Stimulated activated CD8-positive, alpha-beta memory T cell treated with anti-CD3 and anti-CD28 coated beads, Interleukin-7, amount 100 ng/mL, for 4 hours (primary cell): ENCODE measurements at regions not wholly inside any gene's neighbourhood (a gene's known extent, or its start where the extent isn't known, plus 50 kb on each side); places are given as distances from the start of the nearest gene placed in this dataset.

Experiments
- DNase-seq, 2 donors: peaks; one replicate each; pipeline ENCODE4 v3.0.0-alpha.2; 2020; ENCODE audit warnings: low read depth in 2 of 2

DNA sequence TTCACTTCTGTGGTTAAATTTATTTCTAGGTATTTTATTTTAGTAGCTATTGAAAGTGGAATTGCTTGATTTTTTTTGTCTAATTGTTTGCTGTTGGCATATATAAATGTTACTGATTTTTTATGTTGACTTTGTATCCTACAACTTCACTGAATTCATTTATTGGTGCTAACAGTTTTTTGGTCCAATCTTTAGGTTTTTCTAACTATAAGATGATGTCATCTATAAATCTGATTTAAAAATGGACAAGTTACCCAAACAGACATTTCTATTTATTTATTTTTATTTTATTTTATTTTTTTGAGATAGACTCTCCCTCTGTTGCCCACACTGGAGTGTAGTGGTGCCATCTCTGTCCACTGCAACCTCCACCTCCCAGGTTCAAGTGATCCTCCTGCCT, 162.3 kb downstream of the COX7C start:
- DNase-seq, result no peak

DNA sequence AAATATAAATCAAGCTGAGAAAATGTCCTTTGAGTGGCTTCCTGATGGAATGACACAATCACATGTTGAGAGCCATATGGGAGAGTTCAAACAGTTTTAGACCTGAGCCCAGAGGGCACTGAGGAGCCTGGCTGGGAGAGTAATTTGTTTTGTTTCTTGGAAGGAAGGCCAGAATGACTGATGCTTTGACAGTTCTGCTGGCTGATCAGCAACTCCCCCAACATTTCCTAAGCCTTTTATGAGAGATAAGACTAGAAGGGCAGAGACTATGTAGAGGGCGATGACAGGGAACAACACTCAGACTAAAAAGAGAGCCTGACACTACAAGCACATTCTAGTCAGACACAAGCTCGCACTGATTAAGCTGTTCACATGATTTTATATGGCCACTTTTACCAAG, 169.2 kb downstream of the COX7C start:
- DNase-seq, result no peak

DNA sequence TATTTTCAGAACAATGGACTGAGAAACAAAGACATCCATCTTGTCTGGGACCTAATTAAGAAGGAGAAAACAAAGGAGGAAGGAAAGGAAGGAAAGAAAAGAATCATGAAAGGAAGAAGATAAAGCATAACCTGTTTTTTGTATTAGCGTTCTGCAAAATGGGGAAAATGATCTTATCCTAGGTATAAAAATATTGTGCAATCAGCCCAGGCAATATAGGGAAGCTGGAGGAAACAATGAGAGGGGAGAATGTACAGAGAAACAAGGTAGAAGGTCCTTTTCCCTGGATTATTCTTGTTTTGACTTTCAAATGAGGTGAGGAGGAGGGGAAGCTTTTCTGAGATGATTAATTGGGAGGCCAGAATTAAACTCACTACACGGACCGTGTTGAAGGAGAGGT, 177.9 kb downstream of the COX7C start:
- DNase-seq, result no peak

DNA sequence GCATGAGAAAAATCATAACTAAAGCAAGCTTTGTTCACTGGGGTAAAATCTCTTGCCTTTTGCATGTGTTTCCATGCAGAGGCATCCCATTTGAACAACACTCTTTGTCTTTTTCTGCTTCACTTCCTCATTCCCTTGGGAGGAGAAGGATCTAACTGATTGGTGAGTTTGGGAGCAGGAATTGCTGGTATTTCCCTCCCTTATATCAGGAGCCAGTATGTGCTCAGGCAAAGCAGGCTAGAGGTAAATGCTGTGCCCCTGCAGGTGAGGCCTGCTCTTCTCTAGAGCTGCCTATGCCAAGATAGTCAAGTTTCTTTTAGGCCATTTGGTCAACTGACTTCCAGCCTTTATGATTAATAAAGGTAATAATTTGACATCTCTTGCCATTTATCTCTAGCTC, 179.9 kb downstream of the COX7C start:
- no peak for DNase-seq

DNA sequence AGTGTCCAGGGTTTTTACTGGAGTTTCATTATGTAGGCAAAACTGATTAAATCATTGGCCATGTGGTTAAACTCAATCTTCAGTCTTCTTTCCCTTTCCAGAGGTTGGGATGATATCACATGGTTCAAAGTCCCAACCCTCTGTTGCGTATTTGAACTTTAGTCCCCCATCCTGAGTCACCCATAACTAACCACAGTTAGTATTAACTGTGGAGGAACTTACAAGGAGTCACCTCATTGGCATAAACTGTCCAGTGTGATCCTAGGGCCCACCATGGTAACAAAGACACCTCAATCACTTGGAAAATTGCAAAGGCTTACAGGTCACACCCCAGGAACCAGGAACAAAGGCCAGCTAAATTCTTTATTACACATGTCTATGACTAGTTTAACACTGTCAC, 188.5 kb downstream of the COX7C start:
- DNase-seq, result no peak

DNA sequence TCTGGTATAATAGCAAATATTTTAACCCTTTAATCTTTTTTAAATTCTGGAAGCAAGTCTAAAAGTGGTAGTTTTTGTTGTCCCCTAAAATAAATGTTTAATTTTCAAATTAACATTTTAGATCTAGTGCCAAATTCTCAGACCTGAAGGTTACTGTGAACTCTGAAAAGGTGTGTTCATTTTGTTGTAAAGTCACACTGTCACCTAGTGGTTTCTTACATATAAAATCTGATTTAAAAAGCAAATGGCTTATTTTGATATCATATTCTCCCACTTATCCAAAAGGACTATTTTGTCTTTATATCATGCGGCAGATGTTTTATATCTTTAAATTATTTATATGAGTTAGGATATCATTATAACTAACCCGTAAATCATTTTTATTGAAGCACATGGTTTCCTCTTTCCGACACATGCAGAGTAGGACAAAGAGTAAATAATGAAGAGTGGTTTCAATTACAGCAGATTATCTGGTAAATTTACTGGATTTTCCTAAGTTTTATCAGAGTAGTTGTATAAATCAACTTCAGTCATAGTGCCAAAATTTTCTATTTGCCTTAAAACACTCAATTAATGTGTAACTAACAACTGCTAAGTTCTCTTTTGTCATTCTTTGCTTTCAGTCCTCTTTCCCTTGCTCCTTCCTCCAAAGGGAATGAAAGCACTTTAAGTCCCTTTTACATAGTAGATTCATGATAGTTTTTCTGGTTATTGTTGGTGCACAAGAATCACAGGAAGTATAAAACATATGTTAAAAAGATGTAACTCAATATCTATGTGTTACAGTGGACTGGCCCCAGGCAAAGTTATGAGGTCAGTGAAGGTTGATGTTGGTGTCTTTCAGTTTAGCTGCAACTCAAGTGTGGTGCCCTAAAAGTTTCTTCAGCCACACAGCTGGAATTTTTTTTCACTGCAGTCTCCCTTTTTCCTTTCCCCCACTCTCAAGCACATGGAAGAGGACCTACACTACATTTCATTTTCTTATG, 189.6 kb downstream of the COX7C start:
- no peak for DNase-seq

DNA sequence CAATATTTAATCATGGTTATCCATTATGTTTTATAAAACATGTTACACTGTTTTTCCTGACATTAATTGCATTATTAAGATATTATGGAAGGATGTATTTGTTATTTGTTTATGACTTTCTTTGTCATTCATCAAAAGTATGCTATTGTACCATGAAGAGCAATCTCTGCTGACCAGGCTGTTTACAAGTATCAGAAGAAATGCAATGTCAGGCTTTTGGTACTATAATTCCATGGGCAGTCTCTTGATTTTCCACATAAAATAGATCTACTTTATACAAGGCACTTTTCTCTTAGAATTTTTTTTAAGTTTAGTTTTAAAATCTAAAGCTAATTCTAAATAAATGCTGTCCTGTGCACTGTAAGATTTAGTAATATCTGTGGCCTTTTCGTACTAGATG, 196.6 kb downstream of the COX7C start:
- no peak for DNase-seq

DNA sequence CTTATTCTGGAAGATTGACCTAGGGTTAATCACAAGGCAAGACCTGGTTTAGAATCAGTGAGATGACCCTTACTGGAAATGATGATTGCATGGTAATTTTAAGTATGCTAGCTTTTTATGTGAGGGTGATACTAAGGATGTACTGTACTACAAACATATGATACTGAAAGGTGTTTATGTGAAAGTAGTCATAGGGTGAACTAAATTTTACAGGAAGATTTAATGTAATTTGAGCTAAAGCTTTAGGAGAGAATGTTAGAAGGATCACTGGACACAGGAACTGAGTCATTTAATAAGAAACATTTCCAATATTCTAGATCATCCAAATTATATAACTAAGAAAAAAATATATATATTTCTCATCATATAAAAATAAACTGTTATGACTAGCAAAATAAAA, 197.2 kb downstream of the COX7C start:
- DNase-seq, result no peak

DNA sequence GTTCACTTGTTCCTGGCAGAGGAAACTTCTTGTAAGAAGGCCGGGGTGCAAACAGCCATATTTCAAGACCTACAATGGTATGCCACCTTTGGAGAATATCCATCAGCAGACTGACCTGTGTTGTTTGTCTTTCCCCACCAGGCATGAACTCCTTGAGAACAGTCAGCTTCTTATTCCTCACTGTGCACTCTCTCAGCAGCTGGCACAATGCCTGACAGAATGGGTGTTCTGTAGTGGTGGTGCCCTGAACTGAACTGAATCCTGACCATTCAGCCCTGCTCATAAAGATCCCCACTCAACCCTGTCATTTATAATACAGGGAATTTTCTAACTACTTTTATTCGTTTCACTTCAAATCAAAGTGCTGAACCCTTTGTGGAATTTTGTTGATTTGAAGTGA, 206.9 kb downstream of the COX7C start:
- no peak for DNase-seq

DNA sequence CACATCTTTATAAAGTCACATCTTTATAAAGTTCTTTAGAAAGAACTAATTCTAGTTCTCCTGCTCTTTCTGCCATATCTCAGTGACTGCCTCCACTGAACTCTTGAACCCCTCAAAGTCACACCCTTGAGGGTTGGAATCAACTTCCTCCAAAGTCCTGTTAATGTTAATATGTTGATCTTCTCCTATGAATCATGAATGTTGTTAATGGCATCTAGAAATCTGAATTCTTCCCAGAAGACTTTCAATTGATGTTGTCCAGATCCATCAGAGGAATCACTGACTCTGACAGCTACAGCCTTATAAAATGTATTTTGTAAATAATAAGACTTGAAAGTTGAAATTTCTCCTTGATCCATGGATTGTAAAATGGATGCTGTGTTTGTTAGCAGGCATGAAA, 213.4 kb downstream of the COX7C start:
- DNase-seq, result no peak

DNA sequence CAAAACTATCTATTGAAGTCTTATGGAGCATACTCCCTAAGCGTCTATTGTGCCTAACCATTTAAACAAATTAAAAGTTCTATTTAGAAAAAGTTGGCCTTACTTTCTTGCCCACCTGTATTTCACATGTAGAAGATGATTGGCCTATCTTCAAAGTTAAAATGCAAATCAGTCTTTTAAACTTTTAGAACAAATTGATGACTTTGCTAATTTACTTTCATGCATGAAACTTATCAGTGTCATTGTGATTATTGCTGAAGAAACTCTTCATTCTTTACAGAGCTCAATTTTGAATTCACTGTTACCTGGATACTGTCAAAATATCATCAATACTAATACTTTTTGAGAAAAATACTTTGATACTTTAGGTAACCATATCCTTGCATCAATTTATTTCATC, 216.1 kb downstream of the COX7C start:
- DNase-seq, result no peak

DNA sequence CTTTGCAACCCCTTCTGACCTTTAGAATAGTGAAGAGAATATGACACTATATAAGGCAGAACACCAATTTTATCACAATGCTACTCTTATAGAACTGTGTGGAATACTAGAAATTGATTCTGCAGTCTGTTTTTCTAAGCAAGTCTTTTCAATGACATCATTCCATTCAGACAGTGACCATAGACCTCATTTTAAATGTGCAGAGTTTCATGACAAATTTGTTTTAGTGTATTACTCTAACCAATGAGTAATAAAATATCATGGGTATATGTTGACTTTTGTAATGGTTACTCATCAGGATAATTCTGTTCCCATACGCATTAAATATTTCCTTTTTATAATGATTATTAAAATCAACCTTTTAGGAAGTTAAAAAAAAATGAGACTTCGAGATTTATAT, 219.9 kb downstream of the COX7C start:
- DNase-seq, result no peak

DNA sequence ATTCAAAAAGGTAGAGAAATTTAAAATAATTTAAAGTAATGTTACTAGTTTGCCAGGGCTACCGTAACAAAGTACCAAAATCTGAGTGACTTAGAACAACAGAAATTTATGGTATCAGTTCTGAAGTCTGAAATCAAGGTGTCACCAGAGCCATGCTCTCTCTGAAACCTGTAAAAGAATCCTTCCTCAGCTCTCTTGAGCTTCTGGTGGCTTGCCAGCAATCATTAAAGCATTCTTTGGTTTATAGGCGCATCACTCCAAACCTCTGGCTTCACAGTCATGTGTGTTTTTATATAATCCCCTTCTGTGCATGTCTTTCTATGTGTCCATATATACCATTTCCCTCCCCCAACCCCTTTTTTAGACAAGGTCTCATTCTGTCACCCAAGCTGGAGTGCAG, 220.3 kb downstream of the COX7C start:
- no peak for DNase-seq

DNA sequence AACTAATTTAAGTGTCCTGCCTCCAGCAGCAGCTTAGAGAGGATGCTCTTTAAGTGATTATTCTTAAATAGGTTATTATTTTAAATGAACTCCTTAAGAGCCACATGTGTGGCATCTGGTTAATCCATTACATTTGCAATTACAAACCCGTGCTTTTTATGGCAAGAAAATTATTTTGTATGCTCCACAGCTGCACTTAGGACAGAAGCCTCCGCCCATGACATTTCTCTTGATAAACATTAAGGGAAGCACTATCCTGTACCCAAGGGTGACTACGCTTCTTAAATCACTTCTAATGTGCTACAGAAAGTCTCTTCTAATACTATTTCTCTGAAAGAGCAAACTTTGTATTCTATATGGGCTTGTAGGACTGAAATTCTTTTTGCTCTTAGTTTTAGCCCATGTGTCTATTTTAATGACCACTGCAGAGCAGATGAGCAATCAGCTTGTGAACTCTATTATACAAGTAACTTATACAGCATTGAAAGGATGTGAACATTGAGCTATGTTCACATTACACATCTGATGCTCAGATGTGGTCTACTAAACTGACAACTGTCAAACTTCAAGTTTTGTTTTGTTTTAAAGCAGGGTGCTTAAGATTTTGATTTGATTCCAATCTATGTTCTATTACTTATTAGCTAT, 223.4 kb downstream of the COX7C start:
- no peak for DNase-seq

DNA sequence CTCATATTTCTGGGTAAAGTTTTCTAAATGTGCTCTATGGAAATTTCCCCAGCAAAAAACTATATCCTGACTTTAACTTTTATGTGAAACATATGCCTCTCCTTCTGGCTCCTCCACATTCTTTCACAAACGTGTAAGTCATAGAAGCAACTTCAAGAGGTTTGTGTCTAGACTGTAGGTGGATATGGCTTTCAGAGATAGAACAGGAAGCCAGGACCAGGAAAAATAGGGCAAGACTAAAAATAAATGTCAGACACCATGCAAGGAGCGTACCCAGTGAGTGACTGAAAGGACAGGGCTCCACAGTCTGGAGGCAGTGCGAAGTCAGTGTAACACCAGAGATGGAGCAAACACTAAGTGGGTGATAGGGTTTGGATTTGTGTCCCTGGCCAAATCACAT, 240.7 kb downstream of the COX7C start:
- DNase-seq, result no peak

DNA sequence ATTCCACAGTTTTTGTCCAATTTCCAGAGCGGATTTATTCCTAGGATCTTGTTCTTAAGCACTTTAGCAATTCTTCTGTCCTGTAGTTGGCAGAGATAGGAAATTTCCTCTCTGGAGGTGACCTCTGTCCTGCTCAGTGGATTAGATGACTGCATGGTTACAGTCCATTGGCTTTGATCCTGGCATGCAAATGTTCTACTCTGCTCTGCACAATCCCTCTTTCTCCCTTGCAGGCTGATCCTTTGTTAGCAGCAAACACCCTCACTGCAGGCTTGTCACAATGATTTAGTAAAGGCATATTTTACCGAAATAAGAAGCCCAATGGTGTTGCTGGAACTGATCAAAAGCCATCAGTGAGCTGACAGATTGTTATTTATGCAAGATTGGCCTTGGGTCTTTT, 243.8 kb downstream of the COX7C start:
- DNase-seq, result no peak

DNA sequence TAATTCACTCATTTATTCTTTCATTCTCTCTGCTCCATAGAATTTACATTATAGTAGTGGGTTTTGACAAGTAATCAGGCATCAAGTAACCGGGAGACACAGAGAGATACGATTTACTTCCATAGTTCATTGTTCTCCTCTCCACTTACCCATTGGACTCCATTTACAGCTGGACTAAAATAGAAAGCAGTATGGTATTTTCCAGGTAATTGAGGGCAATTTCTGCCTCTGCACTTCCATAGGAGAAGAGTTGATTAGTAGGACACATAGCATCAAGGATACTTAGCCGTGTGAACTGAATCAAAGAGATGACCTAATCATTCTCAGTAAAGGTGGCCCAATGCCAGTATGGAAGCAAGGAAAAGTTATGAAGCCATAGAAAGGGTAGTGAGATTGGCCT, 244.4 kb downstream of the COX7C start:
- no peak for DNase-seq

DNA sequence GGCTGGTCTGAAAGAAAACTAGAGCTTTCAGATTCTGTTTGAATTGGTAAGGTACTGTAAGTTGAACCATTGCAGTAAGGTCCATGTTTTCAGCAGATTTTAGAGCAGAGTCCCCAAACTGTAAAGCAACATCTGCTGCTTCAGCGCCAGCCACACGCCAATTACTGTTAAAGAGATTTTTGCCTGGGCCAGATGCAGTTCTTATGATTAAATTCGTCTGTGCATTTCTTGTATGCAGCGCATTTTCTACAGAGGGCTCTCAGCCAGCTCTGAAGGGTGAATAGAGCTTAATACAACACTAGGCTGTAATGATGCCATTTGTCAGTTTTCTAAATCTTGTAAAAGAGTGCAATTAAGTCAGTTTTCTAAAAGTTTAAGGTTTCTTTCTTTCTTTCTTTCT, 246.3 kb downstream of the COX7C start:
- DNase-seq, result no peak

DNA sequence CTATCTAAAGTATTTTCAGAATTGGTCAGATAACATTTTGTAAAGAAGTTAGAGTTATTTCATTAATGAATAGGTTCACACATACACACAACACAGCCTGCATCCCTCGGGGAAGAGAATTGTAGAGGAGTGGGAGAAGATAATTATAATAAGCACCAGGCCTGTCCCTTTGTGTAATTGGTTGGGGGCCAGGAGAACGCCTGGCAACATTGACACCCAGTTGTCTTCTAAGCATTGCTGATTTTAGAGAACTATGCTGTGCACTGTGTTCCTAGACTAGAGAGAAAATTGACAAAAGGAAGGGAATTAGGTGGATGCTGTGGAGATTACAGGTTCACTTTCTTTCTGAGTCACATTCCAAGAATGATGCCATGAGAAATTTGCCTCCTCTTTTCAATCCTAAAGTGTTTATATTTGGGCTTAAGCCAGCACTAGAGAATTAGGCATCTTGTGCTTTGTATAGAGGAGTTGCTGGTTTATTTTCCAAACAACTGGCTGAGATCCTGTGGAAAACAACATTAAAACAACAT, 247.6 kb downstream of the COX7C start:
- DNase-seq, result no peak

DNA sequence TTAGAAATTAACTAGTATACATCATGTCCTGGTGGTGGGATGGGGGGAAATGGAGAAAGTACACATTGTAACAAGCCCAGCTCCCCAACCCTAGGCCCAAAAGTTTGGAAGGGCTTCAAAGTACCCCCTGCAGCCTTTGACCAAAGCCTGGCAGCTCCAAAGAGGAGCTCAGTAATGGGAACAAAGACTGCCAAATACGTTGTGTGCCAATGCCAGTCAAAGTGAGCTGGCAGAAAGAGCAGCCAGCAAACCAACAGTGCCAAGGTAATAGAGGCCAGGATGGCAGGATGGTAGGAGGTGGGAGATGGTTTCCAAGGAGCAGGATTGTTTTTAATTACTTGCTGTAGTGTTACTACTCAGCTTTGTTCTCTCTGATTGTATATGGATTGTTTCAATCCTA, 248.3 kb downstream of the COX7C start:
- no peak for DNase-seq

DNA sequence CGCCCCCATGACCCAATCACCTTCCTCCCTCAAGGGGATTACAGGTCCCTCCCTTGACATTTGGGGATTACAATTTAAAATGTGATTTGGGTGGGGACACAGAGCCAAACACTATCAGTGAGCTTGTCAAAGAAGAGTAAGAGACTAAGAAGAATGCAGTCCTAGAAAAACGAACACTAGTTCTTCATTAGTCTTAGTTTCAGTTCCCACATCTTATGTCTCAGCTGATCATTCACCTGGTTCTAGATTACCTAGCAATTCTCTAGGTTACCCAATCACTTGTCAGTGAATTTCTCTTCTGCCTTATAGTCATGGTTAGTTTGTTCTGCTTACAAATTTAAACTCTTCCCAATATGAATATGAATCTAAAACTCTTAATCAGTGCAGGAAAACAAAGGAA, 251.5 kb downstream of the COX7C start:
- DNase-seq, result no peak

DNA sequence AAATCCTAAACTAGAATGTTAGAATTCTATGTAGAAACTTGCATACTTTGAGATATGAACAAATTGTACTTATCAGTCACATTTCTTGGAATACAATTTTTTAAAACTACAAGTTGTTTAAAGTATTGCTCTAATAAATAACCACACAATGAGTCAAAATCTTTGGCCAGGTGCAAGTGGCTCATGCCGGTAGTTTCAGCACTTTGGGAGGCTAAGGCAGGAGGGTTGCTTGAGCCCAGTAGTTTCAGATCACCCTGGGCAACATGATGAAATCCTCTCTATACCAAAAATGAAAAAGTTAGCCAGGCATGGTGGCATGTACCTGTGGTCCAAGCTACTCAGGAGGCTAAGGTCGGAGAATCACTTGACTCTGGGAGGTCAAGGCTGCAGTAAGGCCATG, 257.8 kb downstream of the COX7C start:
- DNase-seq, result no peak

DNA sequence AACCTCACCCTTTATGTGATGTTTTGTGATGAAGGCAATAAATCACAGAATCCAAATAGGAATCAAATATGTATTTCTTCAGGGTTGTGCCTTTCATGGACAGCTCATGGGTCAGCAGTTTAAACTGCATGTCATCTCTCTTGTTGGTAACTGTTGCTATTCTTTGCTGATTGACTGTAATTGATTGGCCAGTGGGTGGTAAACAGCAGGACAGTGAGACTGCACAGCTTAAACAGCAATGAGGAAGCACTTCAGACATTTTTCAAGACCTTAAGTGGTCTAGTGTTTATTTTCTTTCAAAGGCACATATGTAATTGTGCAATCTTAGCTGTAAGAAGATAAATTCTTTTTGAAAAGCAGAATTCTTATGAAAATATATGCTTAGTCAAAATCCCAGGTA, 260.5 kb downstream of the COX7C start:
- DNase-seq, result no peak
